Medulla oblongata (tissue), 1 donor: ENCODE measurements at regions not wholly inside any gene's neighbourhood (a gene's known extent, or its start where the extent isn't known, plus 50 kb on each side); places are given as distances from the start of the nearest gene placed in this dataset.
"Not testable (repeated sequence)": the region's sequence is repeated elsewhere in the genome, so short reads cannot be mapped to it uniquely, and the experiment has no call there.

ENCODE experiments used
- DNase-seq: peaks from one replicate; pipeline ENCODE4 v3.0.0-alpha.2; 2015; ENCODE audit errors: extremely low spot score

GRCh38 chrY:26167332-26167731 is 545.4 kb downstream of the CDY1 start:
- DNase-seq = not testable (repeated sequence)

- not testable (repeated sequence) for DNase-seq
Measured at GRCh38 chrY:26179326-26179725, 557.4 kb downstream of the CDY1 start.

DNA sequence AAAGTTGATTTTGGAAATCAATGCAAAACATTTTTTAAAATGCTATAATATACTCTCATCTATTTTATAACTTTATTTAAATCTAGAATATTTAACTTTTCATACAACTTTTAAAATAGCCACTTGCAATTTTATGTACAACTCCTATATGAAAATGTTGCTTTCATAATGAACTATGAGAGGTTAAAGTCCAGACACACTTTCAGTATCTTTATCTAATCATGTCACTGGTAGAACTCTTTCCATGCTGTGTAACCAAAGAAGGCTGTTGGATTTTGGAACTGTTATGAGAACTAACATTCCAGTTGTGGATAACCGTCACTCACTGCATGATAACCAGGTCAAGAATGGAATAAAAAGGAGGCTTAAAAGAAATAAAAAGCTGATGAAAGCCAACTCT is 603.1 kb downstream of the CDY1 start:
- not testable (repeated sequence) for DNase-seq

DNA sequence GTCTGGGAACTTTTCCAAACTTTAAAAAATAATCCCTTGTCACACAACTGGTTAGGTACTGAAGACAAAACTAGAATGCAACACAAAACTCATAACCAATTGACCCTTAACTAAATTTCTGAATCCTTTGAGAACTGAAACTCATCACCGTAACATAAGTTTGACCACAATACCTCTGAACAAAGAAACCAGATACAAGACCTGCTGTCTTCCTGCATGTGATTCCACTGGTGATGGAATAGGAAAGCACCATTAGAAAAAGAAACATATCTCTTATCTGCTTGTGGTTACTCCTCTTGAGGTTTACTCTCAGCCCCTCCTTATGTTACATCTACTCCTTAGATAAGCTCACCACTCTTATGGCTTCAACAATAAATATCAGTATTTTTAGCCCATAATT is 603.6 kb downstream of the CDY1 start:
- DNase-seq = not testable (repeated sequence)

DNA sequence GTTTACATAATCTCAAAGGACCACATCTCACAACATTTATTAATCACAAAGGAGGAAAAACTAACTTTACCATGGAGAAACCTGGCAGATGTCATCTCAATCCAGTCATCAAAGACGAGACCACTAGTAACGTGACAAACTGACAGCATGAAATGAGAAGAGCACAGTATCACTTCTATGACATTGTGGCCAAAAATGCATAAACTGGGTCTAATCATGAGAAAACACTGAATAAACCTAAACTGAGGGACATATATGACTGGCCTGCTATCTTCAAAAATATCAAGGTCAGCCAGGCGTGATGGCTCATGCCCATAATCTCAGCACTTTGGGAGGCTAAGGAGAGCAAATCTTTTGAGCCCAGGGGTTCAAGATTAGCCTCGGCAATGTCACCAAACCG is 619.0 kb downstream of the CDY1 start:
- not testable (repeated sequence) for DNase-seq

DNA sequence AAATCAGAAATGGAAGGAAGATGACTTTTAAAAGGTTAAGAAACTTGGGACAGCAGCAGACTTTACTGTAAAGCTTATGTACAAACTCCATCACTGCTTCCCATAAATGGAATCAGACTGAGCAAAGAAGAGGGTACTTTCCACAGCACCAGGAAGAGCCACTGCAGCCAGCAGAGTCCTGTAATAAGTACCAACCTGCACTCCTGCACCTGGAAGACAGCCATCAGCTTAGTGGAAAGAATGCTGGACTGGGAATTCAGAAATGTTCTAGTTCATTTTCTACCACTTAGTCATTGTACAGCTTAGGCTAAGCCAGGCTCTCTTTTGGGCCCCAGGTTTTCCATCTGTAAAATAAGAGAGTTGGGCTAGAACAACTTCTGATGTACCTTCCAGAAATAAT is 632.3 kb downstream of the CDY1 start:
- DNase-seq = not testable (repeated sequence)

- DNase-seq = not testable (repeated sequence)
Measured at GRCh38 chrY:26265449-26265848, 643.5 kb downstream of the CDY1 start.

- not testable (repeated sequence) for DNase-seq
Measured at GRCh38 chrY:26268421-26268820, 646.5 kb downstream of the CDY1 start.

- not testable (repeated sequence) for DNase-seq
Measured at GRCh38 chrY:26268934-26269333, 647.0 kb downstream of the CDY1 start.

GRCh38 chrY:26273089-26273488 is 651.2 kb downstream of the CDY1 start:
- not testable (repeated sequence) for DNase-seq

- DNase-seq = not testable (repeated sequence)
Measured at GRCh38 chrY:26306046-26306445, 684.1 kb downstream of the CDY1 start.

GRCh38 chrY:26306630-26307385 is 684.9 kb downstream of the CDY1 start:
- not testable (repeated sequence) for DNase-seq

DNA sequence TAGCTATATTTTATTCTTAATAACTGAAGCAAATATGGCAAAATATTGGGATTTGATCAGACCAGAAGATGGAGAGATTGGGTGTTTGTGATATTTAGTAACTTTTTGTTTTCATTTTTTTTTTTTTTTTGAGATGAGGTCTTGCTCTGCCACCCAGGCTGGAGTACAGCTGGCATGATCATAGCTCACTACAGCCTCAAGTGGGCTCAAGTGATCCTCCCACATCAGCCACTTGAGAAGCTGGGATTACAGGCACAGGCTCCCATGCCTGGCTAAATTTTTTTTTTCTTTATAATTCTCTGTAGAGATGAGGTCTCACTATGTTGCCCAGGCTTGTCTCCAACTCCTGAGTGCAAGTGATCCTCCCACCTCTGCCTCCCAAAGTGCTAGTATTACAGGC is 686.4 kb downstream of the CDY1 start:
- DNase-seq = not testable (repeated sequence)

DNA sequence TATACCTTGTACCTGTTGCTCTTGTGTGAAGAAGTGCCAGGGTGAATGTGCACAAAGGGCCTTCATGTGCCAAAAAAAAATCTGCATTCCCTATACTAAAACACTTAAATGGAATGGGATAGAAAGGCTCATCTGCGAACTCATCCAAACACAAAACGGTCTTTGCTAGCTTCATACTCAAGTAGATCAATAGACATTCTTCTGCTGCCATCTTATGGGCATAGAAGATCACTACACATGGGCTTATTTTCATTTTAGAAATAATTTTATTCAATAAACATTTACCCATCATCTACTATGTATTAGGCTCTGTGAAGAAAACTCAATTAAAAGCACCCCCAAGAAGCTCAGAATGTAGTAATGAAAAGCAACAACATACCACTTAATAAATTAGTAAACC is 693.1 kb downstream of the CDY1 start:
- peak; percentile 16 for DNase-seq

DNA sequence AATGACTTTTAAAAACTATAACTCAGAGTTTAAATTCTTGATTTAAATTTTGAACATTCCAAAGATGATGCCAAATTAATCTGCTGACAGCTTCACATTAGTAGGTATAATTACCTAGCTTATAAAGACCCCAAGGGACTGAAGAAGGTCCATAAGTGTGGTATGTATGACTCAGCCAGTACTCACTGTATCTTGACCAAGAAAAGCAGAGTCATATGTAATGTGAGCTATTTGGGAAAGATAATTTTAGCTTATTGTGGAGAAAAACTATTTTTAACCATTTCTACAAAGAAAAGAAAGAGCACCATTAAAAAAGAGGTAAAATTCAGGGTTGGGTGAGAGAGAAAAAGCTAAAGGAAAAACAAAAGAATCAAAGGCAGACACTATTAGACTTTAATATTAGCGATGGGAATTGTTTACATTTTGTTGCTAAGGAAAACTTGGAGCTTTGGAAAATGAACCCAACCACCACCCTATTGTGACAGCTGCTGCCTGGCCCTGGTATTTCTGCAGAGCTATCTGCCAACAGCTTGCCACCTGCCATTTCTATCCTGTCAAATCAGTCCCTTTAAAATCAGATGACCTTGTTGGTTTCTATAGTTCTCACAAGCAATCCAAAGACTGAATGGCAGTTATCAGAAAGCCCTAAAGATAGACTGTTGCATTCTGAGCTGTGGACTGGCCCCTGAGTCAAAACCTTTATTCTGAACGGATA is 697.7 kb downstream of the CDY1 start:
- not testable (repeated sequence) for DNase-seq

DNA sequence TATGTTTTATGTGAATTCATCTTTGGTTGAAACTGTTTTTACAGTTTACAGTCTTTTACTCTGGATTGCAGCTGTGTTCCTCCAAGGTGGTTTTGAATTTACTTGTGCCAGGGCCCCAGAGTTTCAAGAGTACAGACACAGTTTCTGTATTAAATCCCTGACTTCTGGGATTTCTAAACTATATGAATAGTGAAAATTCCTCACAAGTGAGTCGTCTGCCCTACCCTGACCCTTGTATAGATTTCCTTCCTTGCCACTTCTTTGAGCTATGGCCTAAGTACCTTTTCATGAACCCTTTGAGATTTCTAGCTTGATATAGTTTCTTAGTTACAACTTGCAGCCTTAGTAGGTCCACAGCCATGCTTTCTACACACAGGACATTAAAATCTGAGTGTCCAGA is 700.8 kb downstream of the CDY1 start:
- DNase-seq = not testable (repeated sequence)

DNA sequence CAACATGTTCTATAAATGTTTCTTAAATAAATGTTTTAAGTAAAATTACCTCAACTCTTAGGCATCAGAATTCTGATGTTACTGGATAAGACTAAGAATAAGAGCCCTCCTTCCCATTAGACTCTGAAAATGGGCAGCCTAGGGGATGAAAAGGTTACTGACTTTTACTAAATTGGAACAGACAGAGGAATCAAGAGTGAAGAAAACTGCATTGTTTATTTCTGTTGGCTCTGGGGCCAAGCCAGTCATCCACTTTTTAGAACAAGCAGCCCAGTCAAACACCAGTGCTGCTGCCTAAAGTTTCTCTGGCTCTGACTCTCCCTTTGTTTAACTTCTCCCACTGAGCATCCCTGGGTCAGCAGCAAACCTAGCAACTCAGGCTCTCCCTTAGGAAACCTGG is 731.0 kb downstream of the CDY1 start:
- DNase-seq = peak; percentile 55

- DNase-seq = peak; percentile 59
Measured at GRCh38 chrY:26354191-26354590, 732.3 kb downstream of the CDY1 start.

- DNase-seq = not testable (repeated sequence)
Measured at GRCh38 chrY:26359869-26360268, 738.0 kb downstream of the CDY1 start.

- DNase-seq = not testable (repeated sequence)
Measured at GRCh38 chrY:26360472-26360871, 738.6 kb downstream of the CDY1 start.

DNA sequence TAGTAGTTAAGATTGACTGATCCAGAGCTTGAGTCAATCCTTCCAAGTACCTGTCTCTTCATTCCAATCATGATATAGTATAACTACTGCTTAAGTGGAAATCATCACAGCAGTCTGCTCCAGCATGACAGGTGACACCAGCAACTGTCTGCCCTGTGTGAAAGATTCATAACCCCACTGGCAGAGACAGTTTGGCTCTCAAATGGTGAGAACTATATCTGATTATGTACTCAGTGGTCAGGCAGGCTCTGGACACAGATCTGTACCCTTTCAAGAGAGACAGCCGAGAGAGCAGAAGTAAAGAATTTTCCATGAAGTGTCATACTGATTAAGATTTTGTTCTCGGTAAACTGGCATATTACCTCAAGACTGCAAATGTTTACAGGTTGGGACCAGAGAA is 741.5 kb downstream of the CDY1 start:
- DNase-seq = not testable (repeated sequence)

GRCh38 chrY:26366091-26366490 is 744.2 kb downstream of the CDY1 start:
- not testable (repeated sequence) for DNase-seq

GRCh38 chrY:26372480-26372879 is 750.6 kb downstream of the CDY1 start:
- peak; percentile 13 for DNase-seq
